Uterus (tissue), 3 donors: ENCODE measurements at regions not wholly inside any gene's neighbourhood (a gene's known extent, or its start where the extent isn't known, plus 50 kb on each side); places are given as distances from the start of the nearest gene placed in this dataset.

Source experiments
- DNase-seq, 2 donors: peaks; one replicate each; pipeline ENCODE4 v3.0.0-alpha.2; 2019 to 2020
- H3K27ac ChIP-seq, 2 donors: fragments of 200-600 bp; sonication (generic); 1 replicate in 1 of 2; 2 replicates in 1 of 2; pipeline ENCODE4 v1.5.1; 2016 to 2018
- H3K27me3 ChIP-seq, 2 donors: fragments of 200-600 bp; sonication (generic); one replicate each; pipeline ENCODE4 v1.5.1; 2018 to 2019; ENCODE audit warnings: control low read depth in 1 of 2
- H3K36me3 ChIP-seq, 2 donors: fragments of 200-600 bp; sonication (generic); one replicate each; pipeline ENCODE4 v1.5.1; 2019; ENCODE audit warnings: control low read depth in 1 of 2
- H3K4me1 ChIP-seq, 2 donors: fragments of 200-600 bp; sonication (generic); one replicate each; pipeline ENCODE4 v1.5.1; 2018 to 2019; ENCODE audit warnings: control low read depth in 1 of 2
- H3K4me3 ChIP-seq, 2 donors: fragments of 200-600 bp; sonication (generic); 1 replicate in 1 of 2; 2 replicates in 1 of 2; pipeline ENCODE4 v1.5.1; 2018 to 2019; ENCODE audit warnings: mild to moderate bottlenecking in 1 of 2
- H3K9me3 ChIP-seq, 2 donors: fragments of 200-600 bp; sonication (generic); one replicate each; pipeline ENCODE4 v1.5.1; 2019; ENCODE audit warnings: control low read depth in 1 of 2
- CTCF ChIP-seq, 4 experiments: fragments of 200-600 bp in 2 of 4; fragments of 450-650 bp in 2 of 4; sonication (generic) in 2 of 4; IDR thresholded peaks; one replicate each; pipeline ENCODE4 v1.5.1; 2016 to 2019; ENCODE audit warnings: antibody characterized with exemption in 4 of 4, mild to moderate bottlenecking in 2 of 4, moderate library complexity in 1 of 4
- POLR2A ChIP-seq, 2 donors: fragments of 450-650 bp; IDR thresholded peaks; one replicate each; pipeline ENCODE4 v1.6.1; 2016; ENCODE audit warnings: antibody characterized with exemption in 2 of 2, mild to moderate bottlenecking in 1 of 2, moderate library complexity in 1 of 2
- intact Hi-C: fragments of 100-400 bp; cut with DNase I; formaldehyde crosslinking; loops from one replicate; pipeline ENCODE4 v1.15.1; 2023; ENCODE audit warnings: low total_unique reads
- donor health status: DM: yes; HTN: yes; CAD: no.

GRCh38 chr9:12232836-12233235, 460.3 kb upstream of the TYRP1 start:
- Histone ChIP-seq H3K4me1 (no peaks in the 10 kb centered on the region), H3K27me3 (no peaks in the 10 kb centered on the region)

GRCh38 chr9:12253941-12254340, 439.2 kb upstream of the TYRP1 start:
- H3K4me1 ChIP-seq = no peaks in the 10 kb centered on the region
- H3K27me3 ChIP-seq = no peaks in the 10 kb centered on the region
- no peak overlapping the region for H3K4me3 ChIP-seq
- H3K36me3 ChIP-seq = no peaks in the 10 kb centered on the region
- no peaks in the 10 kb centered on the region for H3K9me3 ChIP-seq
- intact Hi-C loops = no loop called here
- no peak overlapping the region for H3K27ac ChIP-seq
- no peak for DNase-seq
- TF ChIP-seq CTCF (IDR thresholded peaks at IDR 0.05) (no peak), POLR2A (IDR thresholded peaks at IDR 0.05) (no peak)

More at GRCh38 chr9:12232836-12233235, 460.3 kb upstream of the TYRP1 start:
- Histone ChIP-seq H3K27ac (no peak overlapping the region), H3K9me3 (no peaks in the 10 kb centered on the region), H3K36me3 (no peaks in the 10 kb centered on the region), H3K4me3 (no peak overlapping the region)
- intact Hi-C loops = no loop called here
- TF ChIP-seq CTCF (IDR thresholded peaks at IDR 0.05) (no peak), POLR2A (IDR thresholded peaks at IDR 0.05) (no peak)
- no peak for DNase-seq

DNA sequence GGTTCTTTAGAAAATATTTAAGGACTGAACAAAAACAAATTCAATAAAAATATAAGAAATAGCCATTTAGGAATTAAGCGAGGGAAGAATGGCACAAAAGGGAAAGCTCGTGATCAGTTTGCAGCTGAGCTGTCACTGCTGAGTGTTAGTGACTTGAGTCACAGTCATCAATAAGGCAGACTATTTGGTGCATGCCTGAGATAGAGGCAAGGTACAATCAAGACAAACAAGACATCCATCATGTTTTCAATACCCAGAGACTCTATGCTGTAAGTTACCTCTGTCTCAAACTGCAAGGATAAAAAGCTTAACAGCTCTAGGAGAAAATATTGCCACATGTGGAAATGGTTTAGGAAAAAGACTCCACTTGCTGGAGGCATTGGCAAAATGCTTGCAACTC, 426.4 kb upstream of the TYRP1 start:
- no peak for DNase-seq
- Histone ChIP-seq H3K4me3 (no peak overlapping the region), H3K9me3 (no peaks in the 10 kb centered on the region), H3K4me1 (no peaks in the 10 kb centered on the region), H3K27me3 (no peaks in the 10 kb centered on the region), H3K27ac (no peak overlapping the region), H3K36me3 (no peaks in the 10 kb centered on the region)
- no peak for TF ChIP-seq POLR2A (IDR thresholded peaks at IDR 0.05)
- no peak for TF ChIP-seq CTCF (IDR thresholded peaks at IDR 0.05)
- intact Hi-C loops = no loop called here

GRCh38 chr9:12271421-12271891, 421.7 kb upstream of the TYRP1 start:
- Histone ChIP-seq H3K27me3 (no peaks in the 10 kb centered on the region), H3K9me3 (no peaks in the 10 kb centered on the region), H3K4me3 (no peak overlapping the region), H3K4me1 (no peaks in the 10 kb centered on the region), H3K36me3 (no peaks in the 10 kb centered on the region), H3K27ac (no peak overlapping the region)
- no peak for TF ChIP-seq POLR2A (IDR thresholded peaks at IDR 0.05)
- TF ChIP-seq CTCF (IDR thresholded peaks at IDR 0.05) = no peak
- no peak for DNase-seq
- intact Hi-C loops = no loop called here

DNA sequence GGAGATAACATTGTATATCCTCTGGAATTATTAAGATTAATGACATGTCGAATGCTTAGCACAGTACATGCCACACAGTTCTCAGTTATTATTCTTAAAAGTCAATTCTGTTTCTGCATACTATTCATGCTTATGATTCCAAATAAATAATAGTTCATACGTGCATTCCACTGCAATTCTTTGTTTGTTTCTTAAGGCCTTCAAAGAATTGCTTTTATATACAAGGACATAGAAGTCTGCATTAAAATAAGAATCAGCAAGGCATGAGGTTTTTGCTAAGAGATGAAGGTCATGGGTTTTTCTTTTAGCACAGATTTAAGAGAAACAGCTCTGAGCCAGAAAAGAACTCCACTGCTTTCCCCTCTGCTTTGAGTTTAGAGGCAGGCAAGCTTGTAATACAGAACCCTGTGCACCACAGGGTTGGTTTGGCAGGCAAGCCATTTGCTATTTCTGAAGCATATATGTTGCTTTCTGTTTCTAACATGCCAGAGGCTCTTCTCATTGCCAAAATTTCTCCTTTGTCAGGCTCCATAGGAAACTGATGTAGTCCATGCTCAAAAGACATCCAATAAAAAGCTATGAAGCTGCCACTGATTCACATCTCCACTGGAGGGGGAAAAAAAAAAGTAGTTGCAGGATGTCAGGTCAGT, 420.6 kb upstream of the TYRP1 start:
- TF ChIP-seq POLR2A (IDR thresholded peaks at IDR 0.05) = no peak
- no peak for TF ChIP-seq CTCF (IDR thresholded peaks at IDR 0.05)
- Histone ChIP-seq H3K27me3 (no peaks in the 10 kb centered on the region), H3K4me1 (no peaks in the 10 kb centered on the region), H3K27ac (no peak overlapping the region), H3K4me3 (no peak overlapping the region), H3K9me3 (no peaks in the 10 kb centered on the region), H3K36me3 (no peaks in the 10 kb centered on the region)
- DNase-seq = no peak
- intact Hi-C loops = no loop called here
